ENCODE measurements at regions not wholly inside any gene's neighbourhood (a gene's known extent, or its start where the extent isn't known, plus 50 kb on each side); places are given as distances from the start of the nearest gene placed in this dataset.
A peak's percentile ranks its signal among the peaks of the same experiment; 100 is the strongest.

- Histone ChIP-seq H3K79me2 (no peaks in the 10 kb centered on the region), H3K4me3 (no peak overlapping the region), H3K27ac (peak overlapping the region; percentile 7), H3K27me3 (no peaks in the 10 kb centered on the region), H3K4me1 (ENCODE audit: insufficient read depth) (no peaks in the 10 kb centered on the region), H3K36me3 (replicated peaks; ENCODE audit: insufficient read depth, low read depth) (no peaks in the 10 kb centered on the region), H4K20me1 (ENCODE audit: insufficient read depth, poor library complexity, severe bottlenecking) (no peaks in the 10 kb centered on the region), H3K4me2 (no peak overlapping the region), H3K9me2 (replicated peaks; ENCODE audit: insufficient read depth) (no peaks in the 10 kb centered on the region), H2AFZ (no peak overlapping the region), H3K9me3 (ENCODE audit: low read depth) (no peaks in the 10 kb centered on the region)
- no peak for TF ChIP-seq EZH2phosphoT487 (IDR thresholded peaks at IDR 0.05; ENCODE audit: low read depth, severe bottlenecking, unreplicated experiment)
- TF ChIP-seq, protein P1, sequence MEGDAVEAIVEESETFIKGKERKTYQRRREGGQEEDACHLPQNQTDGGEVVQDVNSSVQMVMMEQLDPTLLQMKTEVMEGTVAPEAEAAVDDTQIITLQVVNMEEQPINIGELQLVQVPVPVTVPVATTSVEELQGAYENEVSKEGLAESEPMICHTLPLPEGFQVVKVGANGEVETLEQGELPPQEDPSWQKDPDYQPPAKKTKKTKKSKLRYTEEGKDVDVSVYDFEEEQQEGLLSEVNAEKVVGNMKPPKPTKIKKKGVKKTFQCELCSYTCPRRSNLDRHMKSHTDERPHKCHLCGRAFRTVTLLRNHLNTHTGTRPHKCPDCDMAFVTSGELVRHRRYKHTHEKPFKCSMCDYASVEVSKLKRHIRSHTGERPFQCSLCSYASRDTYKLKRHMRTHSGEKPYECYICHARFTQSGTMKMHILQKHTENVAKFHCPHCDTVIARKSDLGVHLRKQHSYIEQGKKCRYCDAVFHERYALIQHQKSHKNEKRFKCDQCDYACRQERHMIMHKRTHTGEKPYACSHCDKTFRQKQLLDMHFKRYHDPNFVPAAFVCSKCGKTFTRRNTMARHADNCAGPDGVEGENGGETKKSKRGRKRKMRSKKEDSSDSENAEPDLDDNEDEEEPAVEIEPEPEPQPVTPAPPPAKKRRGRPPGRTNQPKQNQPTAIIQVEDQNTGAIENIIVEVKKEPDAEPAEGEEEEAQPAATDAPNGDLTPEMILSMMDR (IDR thresholded peaks at IDR 0.05; ENCODE audit: poor library complexity) = peak; percentile 89
- no peak for TF ChIP-seq EZH2 (IDR thresholded peaks at IDR 0.05; ENCODE audit: borderline replicate concordance)
- DNase-seq (ENCODE audit: low spot score) = peak; percentile 69
- WGBS (ENCODE audit: low lambda C conversion rate, missing lambda C conversion rate) = 19% methylated on average over 9 of the region's 9 CpGs
Observed at GRCh38 chr7:156473476-156474240, 166.9 kb upstream of the RNF32 start.

DNA sequence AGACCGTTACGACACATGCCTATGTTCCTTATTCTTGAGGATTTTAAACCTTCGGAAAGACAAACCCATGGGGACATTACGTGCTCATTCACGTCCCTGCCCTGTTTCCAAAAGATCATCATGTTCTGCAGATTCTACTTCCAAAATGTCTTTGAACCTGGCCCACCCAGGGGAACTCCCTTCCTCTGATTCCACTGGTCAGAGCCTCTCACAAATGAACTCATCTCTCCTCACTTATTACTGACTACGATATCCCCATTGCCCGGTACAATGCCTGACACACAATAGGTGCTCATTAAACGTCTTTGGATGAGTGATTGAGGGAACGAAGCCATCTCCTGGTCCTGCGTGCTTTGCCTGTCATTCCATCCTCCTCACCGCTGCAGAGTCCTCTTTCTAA lies 168.3 kb upstream of the RNF32 start:
- H3K27me3 ChIP-seq = no peaks in the 10 kb centered on the region
- no peaks in the 10 kb centered on the region for H3K9me2 ChIP-seq (replicated peaks; ENCODE audit: insufficient read depth)
- H3K4me1 ChIP-seq (ENCODE audit: insufficient read depth) = no peaks in the 10 kb centered on the region
- no peak overlapping the region for H3K27ac ChIP-seq
- H3K9me3 ChIP-seq (ENCODE audit: low read depth) = no peaks in the 10 kb centered on the region
- 92% methylated on average over 11 of the region's 11 CpGs for WGBS (ENCODE audit: low lambda C conversion rate, missing lambda C conversion rate)
- no peak for DNase-seq (ENCODE audit: low spot score)
- H4K20me1 ChIP-seq (ENCODE audit: insufficient read depth, poor library complexity, severe bottlenecking) = no peaks in the 10 kb centered on the region
- no peak overlapping the region for H2AFZ ChIP-seq
- TF ChIP-seq EZH2phosphoT487 (IDR thresholded peaks at IDR 0.05; ENCODE audit: low read depth, severe bottlenecking, unreplicated experiment) = no peak
- TF ChIP-seq, protein P1 (IDR thresholded peaks at IDR 0.05; ENCODE audit: poor library complexity) = no peak
- TF ChIP-seq EZH2 (IDR thresholded peaks at IDR 0.05; ENCODE audit: borderline replicate concordance) = no peak
- H3K4me2 ChIP-seq = no peak overlapping the region
- no peak overlapping the region for H3K4me3 ChIP-seq
- no peaks in the 10 kb centered on the region for H3K79me2 ChIP-seq
- H3K36me3 ChIP-seq (replicated peaks; ENCODE audit: insufficient read depth, low read depth) = no peaks in the 10 kb centered on the region

GRCh38 chr7:156470399-156471320 lies 169.9 kb upstream of the RNF32 start:
- no peaks in the 10 kb centered on the region for H3K9me3 ChIP-seq (ENCODE audit: low read depth)
- no peak for DNase-seq (ENCODE audit: low spot score)
- no peaks in the 10 kb centered on the region for H3K4me1 ChIP-seq (ENCODE audit: insufficient read depth)
- no peaks in the 10 kb centered on the region for H3K79me2 ChIP-seq
- no peaks in the 10 kb centered on the region for H3K9me2 ChIP-seq (replicated peaks; ENCODE audit: insufficient read depth)
- TF ChIP-seq, protein P1 (IDR thresholded peaks at IDR 0.05; ENCODE audit: poor library complexity) = no peak
- no peak for TF ChIP-seq EZH2 (IDR thresholded peaks at IDR 0.05; ENCODE audit: borderline replicate concordance)
- no peak for TF ChIP-seq EZH2phosphoT487 (IDR thresholded peaks at IDR 0.05; ENCODE audit: low read depth, severe bottlenecking, unreplicated experiment)
- H3K27ac ChIP-seq = no peak overlapping the region
- H3K36me3 ChIP-seq (replicated peaks; ENCODE audit: insufficient read depth, low read depth) = no peaks in the 10 kb centered on the region
- no peaks in the 10 kb centered on the region for H3K27me3 ChIP-seq
- H4K20me1 ChIP-seq (ENCODE audit: insufficient read depth, poor library complexity, severe bottlenecking) = no peaks in the 10 kb centered on the region
- H2AFZ ChIP-seq = no peak overlapping the region
- 94% methylated on average over 32 of the region's 32 CpGs for WGBS (ENCODE audit: low lambda C conversion rate, missing lambda C conversion rate)
- H3K4me3 ChIP-seq = no peak overlapping the region
- no peak overlapping the region for H3K4me2 ChIP-seq

All from hepatocyte (in vitro differentiated cells).